Mesendoderm (in vitro differentiated cells): ENCODE measurements at regions not wholly inside any gene's neighbourhood (a gene's known extent, or its start where the extent isn't known, plus 50 kb on each side); places are given as distances from the start of the nearest gene placed in this dataset.

ENCODE experiments used
- DNase-seq: peaks from one replicate; pipeline ENCODE4 v3.0.0; 2013
- H2AK5ac ChIP-seq: 2 replicates; pipeline ENCODE4 v1.6.1; 2013; ENCODE audit warnings: low read length, inconsistent platforms
- H2BK120ac ChIP-seq: 2 replicates; pipeline ENCODE4 v1.6.1; 2013; ENCODE audit warnings: low read depth, mild to moderate bottlenecking, low read length, moderate library complexity, mixed read lengths
- H2BK15ac ChIP-seq: replicated peaks from 2 replicates; pipeline ENCODE4 v1.6.1; 2013; ENCODE audit warnings: low read depth, mild to moderate bottlenecking, moderate library complexity
- H2BK5ac ChIP-seq: 2 replicates; pipeline ENCODE4 v1.6.1; 2013; ENCODE audit warnings: low read length, inconsistent platforms
- H3K18ac ChIP-seq: 2 replicates; pipeline ENCODE4 v1.6.1; 2013; ENCODE audit warnings: mild to moderate bottlenecking, low read length, mixed read lengths
- H3K23ac ChIP-seq: one replicate; pipeline ENCODE4 v1.6.1; 2013; ENCODE audit warnings: low read length
- H3K27ac ChIP-seq: 2 replicates; pipeline ENCODE4 v1.5.1; 2013; ENCODE audit warnings: low read depth, mild to moderate bottlenecking, inconsistent platforms, low read length, moderate library complexity
- H3K27me3 ChIP-seq: 2 replicates; pipeline ENCODE4 v1.6.1; 2013; ENCODE audit warnings: low read length, control low read depth, mild to moderate bottlenecking, inconsistent platforms; ENCODE audit not compliant: insufficient read depth, poor library complexity
- H3K36me3 ChIP-seq: 2 replicates; pipeline ENCODE4 v1.6.1; 2013; ENCODE audit warnings: low read length, inconsistent platforms; ENCODE audit not compliant: control insufficient read depth, insufficient read depth
- H3K4ac ChIP-seq: one replicate; pipeline ENCODE4 v1.6.1; 2013; ENCODE audit warnings: low read depth, mild to moderate bottlenecking, low read length, moderate library complexity
- H3K4me1 ChIP-seq: 2 replicates; pipeline ENCODE4 v1.6.1; 2013; ENCODE audit warnings: low read depth, low read length, inconsistent platforms; ENCODE audit not compliant: control insufficient read depth
- H3K4me2 ChIP-seq: 2 replicates; pipeline ENCODE4 v1.6.1; 2013; ENCODE audit warnings: low read length
- H3K4me3 ChIP-seq: 2 replicates; pipeline ENCODE4 v1.5.1; 2013; ENCODE audit warnings: mild to moderate bottlenecking, low read length
- H3K56ac ChIP-seq: one replicate; pipeline ENCODE4 v1.6.1; 2013; ENCODE audit warnings: low read length
- H3K79me1 ChIP-seq: 2 replicates; pipeline ENCODE4 v1.6.1; 2013; ENCODE audit warnings: low read length, inconsistent platforms
- H3K79me2 ChIP-seq: 2 replicates; pipeline ENCODE4 v1.6.1; 2013; ENCODE audit warnings: mild to moderate bottlenecking, low read length; ENCODE audit not compliant: control insufficient read depth, insufficient read depth
- H3K9ac ChIP-seq: 2 replicates; pipeline ENCODE4 v1.6.1; 2013; ENCODE audit warnings: low read length, inconsistent platforms
- H4K5ac ChIP-seq: one replicate; pipeline ENCODE4 v1.6.1; 2013; ENCODE audit warnings: low read length
- H4K8ac ChIP-seq: one replicate; pipeline ENCODE4 v1.6.1; 2013; ENCODE audit warnings: low read depth, mild to moderate bottlenecking, control low read depth, low read length, moderate library complexity
- WGBS: extraction: QIAGEN DNeasy Blood & Tissue Kit; methylation state at CpG from one replicate; pipeline ENCODE4 v1.1.7; 2013; ENCODE audit warnings: low lambda C conversion rate, missing lambda C conversion rate; ENCODE audit not compliant: insufficient coverage; ENCODE audit errors: extremely low coverage; 5-methylcytosine and 5-hydroxymethylcytosine counted together

- Histone ChIP-seq H3K79me1 (no peaks in the 10 kb centered on the region), H3K4me3 (no peak overlapping the region), H3K4me2 (no peak overlapping the region), H3K18ac (no peak overlapping the region), H2BK5ac (no peak overlapping the region), H3K4ac (no peak overlapping the region), H3K36me3 (no peaks in the 10 kb centered on the region), H3K79me2 (no peaks in the 10 kb centered on the region), H2BK120ac (no peak overlapping the region), H3K56ac (no peak overlapping the region), H3K23ac (no peak overlapping the region), H2AK5ac (no peak overlapping the region), H3K27me3 (no peaks in the 10 kb centered on the region), H4K8ac (no peak overlapping the region), H3K27ac (no peak overlapping the region), H4K5ac (no peak overlapping the region), H3K4me1 (no peaks in the 10 kb centered on the region), H3K9ac (no peak overlapping the region), H2BK15ac (no peak overlapping the region)
- no CpG with 5 or more reads among the region's 7 CpGs for WGBS
- no peak for DNase-seq
Measured at GRCh38 chr9:86557063-86557766, 203.0 kb upstream of the TUT7 start.

- H3K4me1 ChIP-seq, result no peaks in the 10 kb centered on the region
- no peak overlapping the region for H4K5ac ChIP-seq
- no peaks in the 10 kb centered on the region for H3K79me2 ChIP-seq
- H3K4me2 ChIP-seq, result no peak overlapping the region
- no peak overlapping the region for H3K4me3 ChIP-seq
- H4K8ac ChIP-seq, result no peak overlapping the region
- H3K56ac ChIP-seq, result no peak overlapping the region
- WGBS, result no CpG with 5 or more reads among the region's 2 CpGs
- no peaks in the 10 kb centered on the region for H3K36me3 ChIP-seq
- H3K79me1 ChIP-seq, result no peaks in the 10 kb centered on the region
- no peak overlapping the region for H2AK5ac ChIP-seq
- no peak overlapping the region for H2BK15ac ChIP-seq
- no peak overlapping the region for H2BK120ac ChIP-seq
- H3K9ac ChIP-seq, result no peak overlapping the region
- no peak overlapping the region for H3K4ac ChIP-seq
- H3K18ac ChIP-seq, result no peak overlapping the region
- H2BK5ac ChIP-seq, result no peak overlapping the region
- H3K27me3 ChIP-seq, result no peaks in the 10 kb centered on the region
- no peak for DNase-seq
- no peak overlapping the region for H3K27ac ChIP-seq
- H3K23ac ChIP-seq, result no peak overlapping the region
Measured at GRCh38 chr9:86555661-86556060, 201.5 kb upstream of the TUT7 start.

GRCh38 chr9:86550401-86550800 lies 196.2 kb upstream of the TUT7 start:
- Histone ChIP-seq H3K18ac (no peak overlapping the region), H3K4me3 (no peak overlapping the region), H4K5ac (no peak overlapping the region), H2AK5ac (no peak overlapping the region), H3K9ac (no peak overlapping the region), H2BK15ac (no peak overlapping the region), H3K4ac (no peak overlapping the region), H2BK120ac (no peak overlapping the region), H3K23ac (no peak overlapping the region), H3K79me1 (no peaks in the 10 kb centered on the region), H3K56ac (no peak overlapping the region), H3K27me3 (no peaks in the 10 kb centered on the region), H3K4me1 (peaks cover 4% of the 10 kb centered on the region), H2BK5ac (no peak overlapping the region), H3K4me2 (no peak overlapping the region), H3K79me2 (no peaks in the 10 kb centered on the region), H4K8ac (no peak overlapping the region), H3K27ac (no peak overlapping the region), H3K36me3 (no peaks in the 10 kb centered on the region)
- no peak for DNase-seq
- WGBS, result no CpG with 5 or more reads among the region's 2 CpGs

- Histone ChIP-seq H3K18ac (no peak overlapping the region), H3K56ac (no peak overlapping the region), H2BK120ac (no peak overlapping the region), H3K4ac (no peak overlapping the region), H4K8ac (no peak overlapping the region), H2BK5ac (no peak overlapping the region), H2BK15ac (no peak overlapping the region), H3K27ac (no peak overlapping the region), H3K36me3 (no peaks in the 10 kb centered on the region), H2AK5ac (no peak overlapping the region), H3K79me1 (no peaks in the 10 kb centered on the region), H3K79me2 (no peaks in the 10 kb centered on the region), H3K4me2 (no peak overlapping the region), H3K4me3 (no peak overlapping the region), H3K23ac (no peak overlapping the region), H3K27me3 (no peaks in the 10 kb centered on the region), H3K9ac (no peak overlapping the region), H3K4me1 (peaks cover 4% of the 10 kb centered on the region), H4K5ac (no peak overlapping the region)
- DNase-seq, result no peak
- no CpG with 5 or more reads among the region's 2 CpGs for whole genome bisulfite sequencing
Measured at GRCh38 chr9:86549920-86550319, 195.7 kb upstream of the TUT7 start.

- no peak overlapping the region for H3K56ac ChIP-seq
- no peaks in the 10 kb centered on the region for H3K36me3 ChIP-seq
Measured at GRCh38 chr9:86549401-86549811, 195.2 kb upstream of the TUT7 start.

GRCh38 chr9:86548220-86548619 lies 194.0 kb upstream of the TUT7 start:
- Histone ChIP-seq H3K4me3 (no peak overlapping the region), H3K27me3 (no peaks in the 10 kb centered on the region), H3K27ac (no peak overlapping the region), H3K56ac (no peak overlapping the region), H2AK5ac (no peak overlapping the region), H2BK15ac (no peak overlapping the region), H3K79me1 (no peaks in the 10 kb centered on the region), H4K5ac (no peak overlapping the region), H3K23ac (no peak overlapping the region), H3K18ac (no peak overlapping the region), H2BK120ac (no peak overlapping the region), H3K4me1 (peaks cover 4% of the 10 kb centered on the region), H3K79me2 (no peaks in the 10 kb centered on the region), H4K8ac (no peak overlapping the region), H3K4ac (no peak overlapping the region), H2BK5ac (no peak overlapping the region), H3K36me3 (no peaks in the 10 kb centered on the region), H3K9ac (no peak overlapping the region), H3K4me2 (no peak overlapping the region)
- WGBS, result no CpG with 5 or more reads among the region's 4 CpGs
- DNase-seq, result peak; percentile 31

More at GRCh38 chr9:86549401-86549811, 195.2 kb upstream of the TUT7 start:
- H3K79me2 ChIP-seq, result no peaks in the 10 kb centered on the region
- no peaks in the 10 kb centered on the region for H3K79me1 ChIP-seq
- H3K4me1 ChIP-seq, result peaks cover 4% of the 10 kb centered on the region
- no peak overlapping the region for H4K5ac ChIP-seq
- no peak overlapping the region for H3K9ac ChIP-seq
- no peak overlapping the region for H3K23ac ChIP-seq
- H2BK120ac ChIP-seq, result no peak overlapping the region
- H3K27me3 ChIP-seq, result no peaks in the 10 kb centered on the region
- no CpG with 5 or more reads among the region's 2 CpGs for WGBS
- H3K4ac ChIP-seq, result no peak overlapping the region
- H2BK15ac ChIP-seq, result no peak overlapping the region
- no peak overlapping the region for H3K4me3 ChIP-seq
- no peak overlapping the region for H4K8ac ChIP-seq
- H3K27ac ChIP-seq, result no peak overlapping the region
- H3K18ac ChIP-seq, result no peak overlapping the region
- H2AK5ac ChIP-seq, result no peak overlapping the region
- DNase-seq, result no peak
- H2BK5ac ChIP-seq, result no peak overlapping the region
- H3K4me2 ChIP-seq, result no peak overlapping the region
